LoVo (cell line): ENCODE measurements at regions not wholly inside any gene's neighbourhood (a gene's known extent, or its start where the extent isn't known, plus 50 kb on each side); places are given as distances from the start of the nearest gene placed in this dataset.

Source experiments
- DNase-seq: peaks from one replicate; pipeline ENCODE4 v3.0.0-alpha.2; 2016; ENCODE audit warnings: low spot score

- no peak for DNase-seq
These were observed 52.9 kb upstream of the MAF start for GRCh38 chr16:79653373-79653891.

GRCh38 chr16:79651363-79651762 is 50.8 kb upstream of the MAF start:
- peak; percentile 44 for DNase-seq
